ENCODE measurements at regions not wholly inside any gene's neighbourhood (a gene's known extent, or its start where the extent isn't known, plus 50 kb on each side); places are given as distances from the start of the nearest gene placed in this dataset.

- H3K4me3 ChIP-seq (ENCODE audit: low read length), result no peak overlapping the region
- no peaks in the 10 kb centered on the region for H3K27me3 ChIP-seq (ENCODE audit: control insufficient read depth, low read length)
- H3K27ac ChIP-seq (ENCODE audit: low read depth, low read length), result no peak overlapping the region
- TF ChIP-seq EZH2phosphoT487 (IDR thresholded peaks at IDR 0.05; ENCODE audit: borderline replicate concordance, low read length) (no peak), CTCF (IDR thresholded peaks at IDR 0.05; ENCODE audit: low read depth, low read length, poor library complexity, severe bottlenecking) (no peak)
- no peaks in the 10 kb centered on the region for H3K4me1 ChIP-seq (ENCODE audit: control insufficient read depth, low read length)
- H3K36me3 ChIP-seq (ENCODE audit: control insufficient read depth, low read length), result no peaks in the 10 kb centered on the region
- H3F3A ChIP-seq (ENCODE audit: control insufficient read depth, insufficient read depth), result no peaks in the 10 kb centered on the region
- H3K9me3 ChIP-seq (ENCODE audit: control insufficient read depth, insufficient read depth, low read length), result no peaks in the 10 kb centered on the region
- H3K4me2 ChIP-seq (ENCODE audit: low read length), result no peak overlapping the region
- H3K9me2 ChIP-seq (replicated peaks; ENCODE audit: control insufficient read depth, low read length), result no peaks in the 10 kb centered on the region
- no peaks in the 10 kb centered on the region for H3K79me2 ChIP-seq (ENCODE audit: control insufficient read depth, low read length)
- no peaks in the 10 kb centered on the region for H4K20me1 ChIP-seq (ENCODE audit: control insufficient read depth, insufficient read depth, low read depth, low read length)
Observed at GRCh38 chr18:78770823-78771139, 208.8 kb upstream of the SALL3 start.

GRCh38 chr18:78771496-78772359 lies 207.9 kb upstream of the SALL3 start:
- Histone ChIP-seq H3K27me3 (ENCODE audit: control insufficient read depth, low read length) (no peaks in the 10 kb centered on the region), H3K27ac (ENCODE audit: low read depth, low read length) (no peak overlapping the region), H3K9me3 (ENCODE audit: control insufficient read depth, insufficient read depth, low read length) (no peaks in the 10 kb centered on the region), H3K79me2 (ENCODE audit: control insufficient read depth, low read length) (no peaks in the 10 kb centered on the region), H3K4me2 (ENCODE audit: low read length) (no peak overlapping the region), H3K9me2 (replicated peaks; ENCODE audit: control insufficient read depth, low read length) (no peaks in the 10 kb centered on the region), H3K4me3 (ENCODE audit: low read length) (no peak overlapping the region), H3K4me1 (ENCODE audit: control insufficient read depth, low read length) (no peaks in the 10 kb centered on the region), H4K20me1 (ENCODE audit: control insufficient read depth, insufficient read depth, low read depth, low read length) (no peaks in the 10 kb centered on the region), H3F3A (ENCODE audit: control insufficient read depth, insufficient read depth) (no peaks in the 10 kb centered on the region), H3K36me3 (ENCODE audit: control insufficient read depth, low read length) (no peaks in the 10 kb centered on the region)
- TF ChIP-seq EZH2phosphoT487 (IDR thresholded peaks at IDR 0.05; ENCODE audit: borderline replicate concordance, low read length) (no peak), CTCF (IDR thresholded peaks at IDR 0.05; ENCODE audit: low read depth, low read length, poor library complexity, severe bottlenecking) (no peak)

GRCh38 chr18:78772360-78773302 lies 207.0 kb upstream of the SALL3 start:
- Histone ChIP-seq H3K4me2 (ENCODE audit: low read length) (no peak overlapping the region), H3K9me2 (replicated peaks; ENCODE audit: control insufficient read depth, low read length) (no peaks in the 10 kb centered on the region), H3K27ac (ENCODE audit: low read depth, low read length) (no peak overlapping the region), H3K36me3 (ENCODE audit: control insufficient read depth, low read length) (no peaks in the 10 kb centered on the region), H3K4me1 (ENCODE audit: control insufficient read depth, low read length) (no peaks in the 10 kb centered on the region), H4K20me1 (ENCODE audit: control insufficient read depth, insufficient read depth, low read depth, low read length) (no peaks in the 10 kb centered on the region), H3K4me3 (ENCODE audit: low read length) (no peak overlapping the region), H3K9me3 (ENCODE audit: control insufficient read depth, insufficient read depth, low read length) (no peaks in the 10 kb centered on the region), H3K27me3 (ENCODE audit: control insufficient read depth, low read length) (no peaks in the 10 kb centered on the region), H3K79me2 (ENCODE audit: control insufficient read depth, low read length) (no peaks in the 10 kb centered on the region), H3F3A (ENCODE audit: control insufficient read depth, insufficient read depth) (no peaks in the 10 kb centered on the region)
- TF ChIP-seq CTCF (IDR thresholded peaks at IDR 0.05; ENCODE audit: low read depth, low read length, poor library complexity, severe bottlenecking), result no peak
- TF ChIP-seq EZH2phosphoT487 (IDR thresholded peaks at IDR 0.05; ENCODE audit: borderline replicate concordance, low read length), result no peak
